H1 (cell line): ENCODE measurements at regions not wholly inside any gene's neighbourhood (a gene's known extent, or its start where the extent isn't known, plus 50 kb on each side); places are given as distances from the start of the nearest gene placed in this dataset.

Source experiments
- EP300 ChIP-seq, 2 experiments: IDR thresholded peaks; 1 replicate in 1 of 2; 2 replicates in 1 of 2; pipeline ENCODE4 v1.6.1; 2011 to 2012; ENCODE audit warnings: low read depth in 2 of 2, low read length in 2 of 2, mild to moderate bottlenecking in 2 of 2, borderline replicate concordance in 1 of 2, inconsistent platforms in 1 of 2, moderate library complexity in 1 of 2
- EZH2 ChIP-seq: fragments of 200-600 bp; sonication (generic); IDR thresholded peaks from 2 replicates; pipeline ENCODE4 v1.7.1; 2012; ENCODE audit warnings: low read depth, mild to moderate bottlenecking, moderate library complexity, low read length, inconsistent platforms; ENCODE audit not compliant: severe bottlenecking
- FOSL1 ChIP-seq: IDR thresholded peaks from 2 replicates; pipeline ENCODE4 v1.6.1; 2011; ENCODE audit warnings: mild to moderate bottlenecking, low read depth, low read length, moderate library complexity; ENCODE audit not compliant: insufficient read depth
- KDM4A ChIP-seq: IDR thresholded peaks from one replicate; pipeline ENCODE4 v1.7.1; 2012; ENCODE audit warnings: low read depth, mild to moderate bottlenecking, moderate library complexity, low read length, inconsistent platforms; ENCODE audit not compliant: severe bottlenecking
- YY1 ChIP-seq: IDR thresholded peaks from 2 replicates; pipeline ENCODE4 v1.6.1; 2011; ENCODE audit warnings: low read depth, mild to moderate bottlenecking, low read length
- TF ChIP-seq, protein P1 (sequence below), 3 experiments: IDR thresholded peaks; 1 replicate in 2 of 3; 2 replicates in 1 of 3; pipeline versions ENCODE4 v1.5.1 to v1.6.1; 2011; ENCODE audit warnings: low read length in 3 of 3, mild to moderate bottlenecking in 3 of 3, inconsistent platforms in 2 of 3, low read depth in 1 of 3, moderate library complexity in 1 of 3; ENCODE audit not compliant: insufficient read depth in 1 of 3; ENCODE audit errors: control extremely low read depth in 1 of 3

DNA sequence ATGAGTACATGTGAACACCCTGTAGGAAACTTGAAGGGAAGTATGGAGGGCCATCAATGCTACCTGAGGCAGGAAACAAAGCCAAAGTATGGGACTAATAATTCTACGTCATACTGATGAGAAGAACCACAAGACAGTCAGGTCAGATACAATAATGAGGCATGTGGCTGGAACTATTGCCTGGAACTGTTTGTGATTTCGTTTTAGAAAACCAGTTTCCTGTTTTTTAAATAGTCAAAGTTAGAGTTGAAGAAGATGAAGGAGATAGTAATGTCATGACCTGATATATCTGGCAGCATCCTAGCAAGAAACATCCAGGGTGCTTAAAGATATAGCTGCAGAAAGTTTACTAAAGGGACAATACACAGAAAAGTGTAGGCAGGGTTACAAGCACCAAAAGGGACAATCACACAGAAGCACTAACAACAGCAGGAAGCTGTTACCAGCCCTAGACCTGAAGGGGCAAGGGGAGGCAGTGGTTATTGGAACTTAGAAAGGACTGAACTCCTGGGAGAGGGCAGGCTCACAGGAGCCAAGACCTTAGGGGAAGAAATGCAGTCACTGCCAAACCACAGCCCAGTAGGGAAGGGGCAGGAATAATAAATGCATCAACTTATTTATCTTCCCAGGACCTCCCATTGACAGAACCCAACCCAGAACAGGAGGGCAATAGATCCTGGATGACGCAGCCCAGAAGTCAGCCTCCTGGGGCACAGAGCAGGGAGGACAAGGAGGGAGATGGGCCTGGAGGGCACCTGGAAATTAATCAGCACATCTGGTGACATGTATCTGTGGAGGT is 302.1 kb upstream of the STT3B start:
- TF ChIP-seq, protein P1, sequence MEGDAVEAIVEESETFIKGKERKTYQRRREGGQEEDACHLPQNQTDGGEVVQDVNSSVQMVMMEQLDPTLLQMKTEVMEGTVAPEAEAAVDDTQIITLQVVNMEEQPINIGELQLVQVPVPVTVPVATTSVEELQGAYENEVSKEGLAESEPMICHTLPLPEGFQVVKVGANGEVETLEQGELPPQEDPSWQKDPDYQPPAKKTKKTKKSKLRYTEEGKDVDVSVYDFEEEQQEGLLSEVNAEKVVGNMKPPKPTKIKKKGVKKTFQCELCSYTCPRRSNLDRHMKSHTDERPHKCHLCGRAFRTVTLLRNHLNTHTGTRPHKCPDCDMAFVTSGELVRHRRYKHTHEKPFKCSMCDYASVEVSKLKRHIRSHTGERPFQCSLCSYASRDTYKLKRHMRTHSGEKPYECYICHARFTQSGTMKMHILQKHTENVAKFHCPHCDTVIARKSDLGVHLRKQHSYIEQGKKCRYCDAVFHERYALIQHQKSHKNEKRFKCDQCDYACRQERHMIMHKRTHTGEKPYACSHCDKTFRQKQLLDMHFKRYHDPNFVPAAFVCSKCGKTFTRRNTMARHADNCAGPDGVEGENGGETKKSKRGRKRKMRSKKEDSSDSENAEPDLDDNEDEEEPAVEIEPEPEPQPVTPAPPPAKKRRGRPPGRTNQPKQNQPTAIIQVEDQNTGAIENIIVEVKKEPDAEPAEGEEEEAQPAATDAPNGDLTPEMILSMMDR (IDR thresholded peaks at IDR 0.05; ENCODE audit: control extremely low read depth in 1 of 3, insufficient read depth in 1 of 3, low read depth in 1 of 3, low read length in 3 of 3): no peak
- TF ChIP-seq KDM4A: no peak
- no peak for TF ChIP-seq EP300 (IDR thresholded peaks at IDR 0.05; ENCODE audit: borderline replicate concordance in 1 of 2, low read depth in 2 of 2, low read length in 2 of 2)
- no peak for TF ChIP-seq FOSL1
- no peak for TF ChIP-seq EZH2
- TF ChIP-seq YY1: no peak
